HEK293 (cell line): ENCODE measurements at regions not wholly inside any gene's neighbourhood (a gene's known extent, or its start where the extent isn't known, plus 50 kb on each side); places are given as distances from the start of the nearest gene placed in this dataset.

Experiments used
- HOXA7 ChIP-seq: sonication (generic); formaldehyde crosslinking; IDR thresholded peaks from 2 replicates; pipeline ENCODE4 v1.8.1; 2022; ENCODE audit warnings: missing genetic modification reagents, borderline replicate concordance
- PRDM10 ChIP-seq: fragments of 450-650 bp; formaldehyde crosslinking; IDR thresholded peaks from 2 replicates; pipeline ENCODE4 v1.5.1; 2016; ENCODE audit warnings: missing biosample characterization, missing genetic modification characterization
- ZBTB44 ChIP-seq: fragments of 450-650 bp; IDR thresholded peaks from 2 replicates; pipeline ENCODE4 v1.5.1; 2018; ENCODE audit warnings: missing biosample characterization, mild to moderate bottlenecking, missing genetic modification characterization
- ZBTB48 ChIP-seq: fragments of 450-650 bp; formaldehyde crosslinking; IDR thresholded peaks from 2 replicates; pipeline ENCODE4 v1.5.1; 2016; ENCODE audit warnings: missing biosample characterization, missing genetic modification characterization
- ZBTB8A ChIP-seq: fragments of 450-650 bp; formaldehyde crosslinking; IDR thresholded peaks from 2 replicates; pipeline ENCODE4 v1.5.1; 2016; ENCODE audit warnings: missing biosample characterization, missing genetic modification characterization
- ZNF140 ChIP-seq: fragments of 450-650 bp; formaldehyde crosslinking; IDR thresholded peaks from 2 replicates; pipeline ENCODE4 v1.5.1; 2016; ENCODE audit warnings: missing biosample characterization, missing genetic modification characterization
- ZNF24 ChIP-seq: fragments of 450-650 bp; formaldehyde crosslinking; IDR thresholded peaks from 2 replicates; pipeline ENCODE4 v1.5.1; 2016; ENCODE audit warnings: missing biosample characterization, missing genetic modification characterization
- ZNF274 ChIP-seq, 2 experiments: fragments of 200-500 bp in 1 of 2; fragments of 450-650 bp in 1 of 2; sonication (Bioruptor generic) in 1 of 2; formaldehyde crosslinking in 1 of 2; IDR thresholded peaks; 2 replicates each; pipeline versions ENCODE4 v1.5.1 to v1.6.1; 2014 to 2016; ENCODE audit warnings: borderline replicate concordance in 1 of 2, inconsistent platforms in 1 of 2, low read length in 1 of 2, missing biosample characterization in 1 of 2, missing genetic modification characterization in 1 of 2
- ZNF473 ChIP-seq: fragments of 450-650 bp; formaldehyde crosslinking; IDR thresholded peaks from 2 replicates; pipeline ENCODE4 v1.5.1; 2017; ENCODE audit warnings: missing biosample characterization, missing genetic modification characterization
- ZNF585B ChIP-seq: fragments of 450-650 bp; formaldehyde crosslinking; IDR thresholded peaks from 2 replicates; pipeline ENCODE4 v1.5.1; 2016; ENCODE audit warnings: missing biosample characterization, missing genetic modification characterization
- TF ChIP-seq, protein P1 (sequence below): fragments of 450-650 bp; formaldehyde crosslinking; IDR thresholded peaks from 2 replicates; pipeline ENCODE4 v1.5.1; 2016; ENCODE audit warnings: missing biosample characterization, missing genetic modification characterization

DNA sequence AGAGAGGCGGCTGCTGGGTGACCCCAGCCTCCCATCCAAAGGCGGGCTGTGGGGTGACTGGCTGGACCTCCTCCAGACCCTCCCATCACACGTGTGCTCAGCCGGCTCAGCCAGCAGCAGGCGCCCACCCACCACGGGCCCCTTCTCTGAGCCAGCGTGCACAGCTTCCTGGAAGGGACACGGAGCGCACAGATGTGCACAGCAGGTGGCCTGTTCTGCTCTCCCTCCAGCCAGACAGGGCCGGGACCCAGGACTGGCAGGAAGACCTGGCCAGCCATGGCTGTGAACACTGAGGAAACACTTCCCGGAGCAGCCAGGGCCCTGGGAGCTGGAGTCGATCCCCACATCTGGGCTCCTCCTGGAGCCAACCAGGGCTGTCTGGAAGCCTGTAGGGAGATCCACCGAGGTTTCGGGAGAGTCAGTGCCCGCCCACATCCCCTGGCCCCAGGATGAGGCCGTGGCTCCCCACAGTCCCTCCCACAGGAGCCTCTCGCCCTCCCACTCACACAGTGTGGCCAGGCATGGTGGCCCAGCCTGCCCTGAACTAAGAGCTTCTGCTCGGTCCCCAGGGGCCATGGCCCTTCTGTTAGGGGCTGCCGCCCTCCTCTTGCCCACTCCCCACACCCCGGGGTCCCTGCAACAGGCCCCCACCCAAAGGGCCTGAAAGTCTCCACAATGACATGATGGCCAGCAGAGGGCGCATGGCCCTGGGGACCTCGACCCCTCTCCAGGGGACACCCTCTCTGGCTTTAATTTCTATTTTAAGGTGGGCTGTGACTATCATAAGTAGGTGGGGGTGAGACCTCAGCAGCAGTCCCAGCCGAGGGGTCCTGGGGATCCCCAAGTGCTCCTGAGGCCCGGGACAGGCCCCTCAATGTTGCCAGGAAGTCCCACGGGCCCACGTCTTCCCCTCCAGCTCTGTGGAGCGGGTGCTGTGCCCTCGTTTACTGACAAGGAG is 90.6 kb upstream of the FGF3 start:
- TF ChIP-seq PRDM10 (tag by site-specific recombination), result peak; percentile 62
- TF ChIP-seq, protein P1, sequence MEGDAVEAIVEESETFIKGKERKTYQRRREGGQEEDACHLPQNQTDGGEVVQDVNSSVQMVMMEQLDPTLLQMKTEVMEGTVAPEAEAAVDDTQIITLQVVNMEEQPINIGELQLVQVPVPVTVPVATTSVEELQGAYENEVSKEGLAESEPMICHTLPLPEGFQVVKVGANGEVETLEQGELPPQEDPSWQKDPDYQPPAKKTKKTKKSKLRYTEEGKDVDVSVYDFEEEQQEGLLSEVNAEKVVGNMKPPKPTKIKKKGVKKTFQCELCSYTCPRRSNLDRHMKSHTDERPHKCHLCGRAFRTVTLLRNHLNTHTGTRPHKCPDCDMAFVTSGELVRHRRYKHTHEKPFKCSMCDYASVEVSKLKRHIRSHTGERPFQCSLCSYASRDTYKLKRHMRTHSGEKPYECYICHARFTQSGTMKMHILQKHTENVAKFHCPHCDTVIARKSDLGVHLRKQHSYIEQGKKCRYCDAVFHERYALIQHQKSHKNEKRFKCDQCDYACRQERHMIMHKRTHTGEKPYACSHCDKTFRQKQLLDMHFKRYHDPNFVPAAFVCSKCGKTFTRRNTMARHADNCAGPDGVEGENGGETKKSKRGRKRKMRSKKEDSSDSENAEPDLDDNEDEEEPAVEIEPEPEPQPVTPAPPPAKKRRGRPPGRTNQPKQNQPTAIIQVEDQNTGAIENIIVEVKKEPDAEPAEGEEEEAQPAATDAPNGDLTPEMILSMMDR (tag by site-specific recombination), result 0 out of 2 replicates have a peak, but pooled peaks have one; percentile 14
- no peak for TF ChIP-seq ZNF585B
- TF ChIP-seq ZNF274 (IDR thresholded peaks at IDR 0.05; ENCODE audit: low read length), result no peak
- TF ChIP-seq ZNF274 (tag by site-specific recombination; IDR thresholded peaks at IDR 0.05; ENCODE audit: borderline replicate concordance), result no peak
- no peak for TF ChIP-seq ZNF473 (tag by site-specific recombination)
- no peak for TF ChIP-seq ZNF140 (tag by site-specific recombination)
- TF ChIP-seq HOXA7, result no peak
- no peak for TF ChIP-seq ZBTB48
- no peak for TF ChIP-seq ZNF24 (tag by site-specific recombination)
- no peak for TF ChIP-seq ZBTB8A (tag by site-specific recombination)
- TF ChIP-seq ZBTB44 (tag by site-specific recombination), result no peak
